ENCODE measurements at regions not wholly inside any gene's neighbourhood (a gene's known extent, or its start where the extent isn't known, plus 50 kb on each side); places are given as distances from the start of the nearest gene placed in this dataset.

GRCh38 chr1:239879321-239880170 is 212.1 kb upstream of the FMN2 start:
- TF ChIP-seq, protein P1, sequence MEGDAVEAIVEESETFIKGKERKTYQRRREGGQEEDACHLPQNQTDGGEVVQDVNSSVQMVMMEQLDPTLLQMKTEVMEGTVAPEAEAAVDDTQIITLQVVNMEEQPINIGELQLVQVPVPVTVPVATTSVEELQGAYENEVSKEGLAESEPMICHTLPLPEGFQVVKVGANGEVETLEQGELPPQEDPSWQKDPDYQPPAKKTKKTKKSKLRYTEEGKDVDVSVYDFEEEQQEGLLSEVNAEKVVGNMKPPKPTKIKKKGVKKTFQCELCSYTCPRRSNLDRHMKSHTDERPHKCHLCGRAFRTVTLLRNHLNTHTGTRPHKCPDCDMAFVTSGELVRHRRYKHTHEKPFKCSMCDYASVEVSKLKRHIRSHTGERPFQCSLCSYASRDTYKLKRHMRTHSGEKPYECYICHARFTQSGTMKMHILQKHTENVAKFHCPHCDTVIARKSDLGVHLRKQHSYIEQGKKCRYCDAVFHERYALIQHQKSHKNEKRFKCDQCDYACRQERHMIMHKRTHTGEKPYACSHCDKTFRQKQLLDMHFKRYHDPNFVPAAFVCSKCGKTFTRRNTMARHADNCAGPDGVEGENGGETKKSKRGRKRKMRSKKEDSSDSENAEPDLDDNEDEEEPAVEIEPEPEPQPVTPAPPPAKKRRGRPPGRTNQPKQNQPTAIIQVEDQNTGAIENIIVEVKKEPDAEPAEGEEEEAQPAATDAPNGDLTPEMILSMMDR (IDR thresholded peaks at IDR 0.05), result no peak
- TF ChIP-seq POLR2A (IDR thresholded peaks at IDR 0.05), result no peak
